Parathyroid adenoma (tissue), 2 donors: ENCODE measurements at regions not wholly inside any gene's neighbourhood (a gene's known extent, or its start where the extent isn't known, plus 50 kb on each side); places are given as distances from the start of the nearest gene placed in this dataset.

Experiments used
- H2AFZ ChIP-seq: fragments of 300-600 bp; sonication (generic); one replicate; pipeline ENCODE4 v1.7.0; 2017; ENCODE audit warnings: antibody characterized with exemption, mild to moderate bottlenecking
- H3K27ac ChIP-seq: fragments of 300-600 bp; sonication (generic); one replicate; pipeline ENCODE4 v1.7.0; 2017
- H3K27me3 ChIP-seq: fragments of 300-600 bp; sonication (generic); one replicate; pipeline ENCODE4 v1.7.0; 2017; ENCODE audit warnings: low read length; ENCODE audit not compliant: control insufficient read depth, insufficient read depth
- H3K36me3 ChIP-seq: fragments of 300-600 bp; sonication (generic); one replicate; pipeline ENCODE4 v1.7.0; 2017; ENCODE audit warnings: low read length; ENCODE audit not compliant: control insufficient read depth, insufficient read depth
- H3K4me1 ChIP-seq: fragments of 300-600 bp; sonication (generic); one replicate; pipeline ENCODE4 v1.7.0; 2017; ENCODE audit warnings: control low read depth
- H3K4me2 ChIP-seq: fragments of 300-600 bp; sonication (generic); one replicate; pipeline ENCODE4 v1.7.0; 2017; ENCODE audit warnings: low read length
- H3K4me3 ChIP-seq: fragments of 300-600 bp; sonication (generic); one replicate; pipeline ENCODE4 v1.7.0; 2017; ENCODE audit warnings: low read depth, low read length
- H3K79me2 ChIP-seq: fragments of 300-600 bp; sonication (generic); one replicate; pipeline ENCODE4 v1.7.0; 2017; ENCODE audit warnings: control low read depth
- H3K9ac ChIP-seq: fragments of 300-600 bp; sonication (generic); one replicate; pipeline ENCODE4 v1.7.0; 2017; ENCODE audit warnings: mild to moderate bottlenecking
- H3K9me3 ChIP-seq: fragments of 300-600 bp; sonication (generic); one replicate; pipeline ENCODE4 v1.7.0; 2017; ENCODE audit warnings: low read length; ENCODE audit not compliant: control insufficient read depth
- TF ChIP-seq, protein P1 (sequence below): fragments of 300-600 bp; sonication (generic); IDR thresholded peaks from one replicate; pipeline ENCODE4 v1.7.0; 2017; ENCODE audit warnings: antibody characterized with exemption, mild to moderate bottlenecking
- donor health status: primary hyperparathyroidism.

DNA sequence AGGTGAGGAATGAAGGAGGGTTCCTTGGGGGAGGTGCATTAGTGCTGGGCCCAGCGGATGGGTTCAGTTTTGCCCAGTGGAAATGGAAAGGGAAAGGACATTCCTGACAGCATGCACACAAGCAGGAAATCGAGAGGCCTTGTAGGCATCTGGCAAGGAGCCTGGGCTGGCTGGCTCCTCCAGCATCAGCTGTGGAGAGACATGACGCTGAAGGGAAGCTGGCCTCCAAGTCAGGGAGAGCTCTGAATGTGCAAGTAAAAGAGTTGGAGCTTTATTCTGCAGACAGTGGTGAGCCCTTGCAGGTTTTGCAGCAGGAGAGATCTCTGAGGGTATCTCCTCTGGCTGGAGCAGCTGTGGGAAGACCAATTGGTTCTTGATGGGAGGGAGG lies 154.3 kb downstream of the MRPL14 start:
- Histone ChIP-seq H3K4me1 (no peaks in the 10 kb centered on the region), H3K9ac (no peak overlapping the region), H3K9me3 (no peaks in the 10 kb centered on the region), H3K27ac (no peak overlapping the region), H3K36me3 (no peaks in the 10 kb centered on the region), H3K4me2 (peak overlapping the region; percentile 1), H3K27me3 (no peaks in the 10 kb centered on the region), H3K79me2 (no peaks in the 10 kb centered on the region), H3K4me3 (no peak overlapping the region), H2AFZ (peak overlapping the region; percentile 40)
- TF ChIP-seq, protein P1, sequence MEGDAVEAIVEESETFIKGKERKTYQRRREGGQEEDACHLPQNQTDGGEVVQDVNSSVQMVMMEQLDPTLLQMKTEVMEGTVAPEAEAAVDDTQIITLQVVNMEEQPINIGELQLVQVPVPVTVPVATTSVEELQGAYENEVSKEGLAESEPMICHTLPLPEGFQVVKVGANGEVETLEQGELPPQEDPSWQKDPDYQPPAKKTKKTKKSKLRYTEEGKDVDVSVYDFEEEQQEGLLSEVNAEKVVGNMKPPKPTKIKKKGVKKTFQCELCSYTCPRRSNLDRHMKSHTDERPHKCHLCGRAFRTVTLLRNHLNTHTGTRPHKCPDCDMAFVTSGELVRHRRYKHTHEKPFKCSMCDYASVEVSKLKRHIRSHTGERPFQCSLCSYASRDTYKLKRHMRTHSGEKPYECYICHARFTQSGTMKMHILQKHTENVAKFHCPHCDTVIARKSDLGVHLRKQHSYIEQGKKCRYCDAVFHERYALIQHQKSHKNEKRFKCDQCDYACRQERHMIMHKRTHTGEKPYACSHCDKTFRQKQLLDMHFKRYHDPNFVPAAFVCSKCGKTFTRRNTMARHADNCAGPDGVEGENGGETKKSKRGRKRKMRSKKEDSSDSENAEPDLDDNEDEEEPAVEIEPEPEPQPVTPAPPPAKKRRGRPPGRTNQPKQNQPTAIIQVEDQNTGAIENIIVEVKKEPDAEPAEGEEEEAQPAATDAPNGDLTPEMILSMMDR, result no peak

DNA sequence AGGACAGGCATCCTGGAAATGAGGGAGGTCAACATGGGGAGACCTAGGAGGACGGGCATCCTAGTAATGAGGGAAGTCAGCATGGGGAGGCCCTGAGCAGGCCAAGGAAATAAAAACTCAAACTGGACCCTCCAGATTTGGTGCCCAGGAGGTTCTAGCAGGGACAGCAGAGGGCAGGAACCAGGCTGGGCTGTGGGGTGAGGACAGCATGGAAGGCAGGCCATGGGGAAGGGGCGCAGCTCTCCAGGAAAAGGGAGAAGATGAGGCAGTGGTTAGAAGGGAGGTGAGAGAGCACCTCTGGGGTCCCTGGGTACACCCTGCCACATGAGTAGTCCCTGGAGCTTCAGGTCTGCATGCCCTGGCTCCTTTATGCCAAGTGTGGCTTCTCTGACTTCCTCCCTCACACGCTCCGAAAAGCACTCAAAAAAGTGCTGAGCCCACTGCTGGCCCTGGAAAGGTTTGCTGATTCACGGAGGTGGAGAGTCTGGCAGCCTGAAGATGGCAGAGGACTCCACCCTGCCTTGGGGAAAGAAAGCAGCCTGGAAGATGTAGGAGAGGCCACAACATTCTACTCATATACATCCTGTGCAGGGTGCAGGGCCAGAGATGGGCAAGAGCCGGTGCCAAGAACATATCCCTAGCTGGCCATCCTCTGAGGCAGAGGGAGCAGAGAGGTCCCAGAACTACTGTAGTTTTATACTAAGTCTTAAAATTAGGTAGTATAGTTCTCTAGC lies 154.9 kb downstream of the MRPL14 start:
- Histone ChIP-seq H3K27ac (no peak overlapping the region), H3K9ac (no peak overlapping the region), H3K79me2 (no peaks in the 10 kb centered on the region), H2AFZ (peak overlapping the region; percentile 40), H3K4me1 (no peaks in the 10 kb centered on the region), H3K27me3 (no peaks in the 10 kb centered on the region), H3K36me3 (no peaks in the 10 kb centered on the region), H3K4me3 (no peak overlapping the region), H3K4me2 (peak overlapping the region; percentile 1), H3K9me3 (no peaks in the 10 kb centered on the region)
- TF ChIP-seq, protein P1, result no peak

- Histone ChIP-seq H3K9me3 (no peaks in the 10 kb centered on the region), H3K36me3 (no peaks in the 10 kb centered on the region), H3K79me2 (no peaks in the 10 kb centered on the region), H3K9ac (no peak overlapping the region), H3K4me3 (no peak overlapping the region), H3K4me1 (no peaks in the 10 kb centered on the region), H3K27me3 (no peaks in the 10 kb centered on the region), H3K27ac (no peak overlapping the region), H2AFZ (peak overlapping the region; percentile 14), H3K4me2 (no peak overlapping the region)
- TF ChIP-seq, protein P1, result no peak
Observed at GRCh38 chr6:43971776-43972126, 155.5 kb downstream of the MRPL14 start.

DNA sequence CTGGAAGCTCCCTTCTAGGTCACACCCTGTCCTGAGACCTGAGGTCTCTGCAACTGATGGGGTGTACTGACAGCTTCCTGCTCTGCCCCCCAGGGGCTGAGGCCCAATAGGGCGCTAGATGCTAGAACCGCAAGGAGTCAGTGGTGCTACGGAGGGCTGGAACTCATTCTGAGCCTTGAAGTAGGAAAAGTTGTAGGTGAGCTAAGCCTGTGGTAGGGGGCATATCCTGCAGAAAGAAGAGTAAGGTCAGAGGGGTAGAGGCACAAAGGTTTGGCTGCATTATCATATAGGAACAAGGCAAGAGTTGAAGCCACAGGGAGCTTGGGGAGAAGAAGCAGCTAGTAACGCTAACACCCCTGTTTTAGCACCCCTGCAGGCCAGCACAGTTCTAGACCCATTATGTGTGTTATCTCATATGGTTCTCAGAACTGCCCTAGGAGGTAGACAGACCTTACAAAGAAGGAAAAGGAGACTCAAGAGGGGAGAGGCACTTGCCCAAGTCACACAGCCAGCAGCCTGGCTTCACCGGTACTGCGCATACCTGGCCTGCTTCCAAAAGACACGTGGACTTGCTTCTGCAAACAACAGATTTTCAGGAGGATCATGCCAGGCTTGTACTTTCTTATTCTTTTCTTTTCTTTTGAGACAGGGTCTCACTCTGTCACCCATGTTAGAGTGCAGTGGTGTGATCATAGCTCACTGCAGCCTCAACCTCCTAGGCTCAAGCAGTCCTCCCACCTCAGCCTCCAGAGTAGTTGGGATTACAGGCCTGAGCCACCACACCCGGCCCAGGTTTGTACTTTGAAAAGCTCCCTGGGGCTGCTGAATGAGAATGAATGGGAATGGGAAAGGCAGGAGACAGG lies 156.1 kb downstream of the MRPL14 start:
- Histone ChIP-seq H3K9me3 (no peaks in the 10 kb centered on the region), H3K36me3 (no peaks in the 10 kb centered on the region), H3K4me2 (no peak overlapping the region), H3K79me2 (no peaks in the 10 kb centered on the region), H3K4me1 (no peaks in the 10 kb centered on the region), H2AFZ (peak overlapping the region; percentile 14), H3K27ac (no peak overlapping the region), H3K27me3 (no peaks in the 10 kb centered on the region), H3K9ac (no peak overlapping the region), H3K4me3 (no peak overlapping the region)
- TF ChIP-seq, protein P1, result no peak
